Activated T-cell treated with anti-CD3 and anti-CD28 coated beads for 24 hours (primary cell): ENCODE measurements at regions not wholly inside any gene's neighbourhood (a gene's known extent, or its start where the extent isn't known, plus 50 kb on each side); places are given as distances from the start of the nearest gene placed in this dataset.
"Not testable (repeated sequence)": the region's sequence is repeated elsewhere in the genome, so short reads cannot be mapped to it uniquely, and the experiment has no call there.

Experiments
- DNase-seq: peaks from one replicate; pipeline ENCODE4 v3.0.0-alpha.2; 2020; ENCODE audit warnings: low read depth

- DNase-seq = no peak
These were observed 139.1 kb downstream of the CDH26 start for GRCh38 chr20:60097285-60097684.

GRCh38 chr20:60100780-60101179, 142.6 kb downstream of the CDH26 start:
- DNase-seq = no peak

GRCh38 chr20:60101201-60101890, 143.1 kb downstream of the CDH26 start:
- DNase-seq = no peak

- no peak for DNase-seq
These were observed 143.7 kb downstream of the CDH26 start for GRCh38 chr20:60101891-60102281.

GRCh38 chr20:60102665-60103210, 144.5 kb downstream of the CDH26 start:
- no peak for DNase-seq

GRCh38 chr20:60104993-60105803, 147.0 kb downstream of the CDH26 start:
- no peak for DNase-seq

GRCh38 chr20:60106186-60106585, 148.0 kb downstream of the CDH26 start:
- DNase-seq = not testable (repeated sequence)

- no peak for DNase-seq
These were observed 149.6 kb downstream of the CDH26 start for GRCh38 chr20:60107621-60108390.

GRCh38 chr20:60108397-60108796, 150.2 kb downstream of the CDH26 start:
- no peak for DNase-seq

- DNase-seq = no peak
These were observed 155.0 kb downstream of the CDH26 start for GRCh38 chr20:60113024-60113724.

- no peak for DNase-seq
These were observed 155.5 kb downstream of the CDH26 start for GRCh38 chr20:60113771-60114170.

- no peak for DNase-seq
These were observed 157.2 kb downstream of the CDH26 start for GRCh38 chr20:60115451-60115850.

GRCh38 chr20:60116128-60116909, 158.1 kb downstream of the CDH26 start:
- no peak for DNase-seq

GRCh38 chr20:60117065-60117464, 158.8 kb downstream of the CDH26 start:
- DNase-seq = no peak

- DNase-seq = no peak
These were observed 163.7 kb downstream of the CDH26 start for GRCh38 chr20:60121903-60122302.

- no peak for DNase-seq
These were observed 164.4 kb downstream of the CDH26 start for GRCh38 chr20:60122671-60123070.

- no peak for DNase-seq
These were observed 164.9 kb downstream of the CDH26 start for GRCh38 chr20:60123096-60123495.

- DNase-seq = no peak
These were observed 165.4 kb downstream of the CDH26 start for GRCh38 chr20:60123652-60124051.

GRCh38 chr20:60124776-60125381, 166.7 kb downstream of the CDH26 start:
- no peak for DNase-seq

- DNase-seq = no peak
These were observed 167.3 kb downstream of the CDH26 start for GRCh38 chr20:60125513-60125912.

- no peak for DNase-seq
These were observed 168.8 kb downstream of the CDH26 start for GRCh38 chr20:60126975-60127374.
